GM19240 (cell line): ENCODE measurements at regions not wholly inside any gene's neighbourhood (a gene's known extent, or its start where the extent isn't known, plus 50 kb on each side); places are given as distances from the start of the nearest gene placed in this dataset.

Source experiments
- DNase-seq: peaks from one replicate; pipeline ENCODE4 v3.0.0; 2011; ENCODE audit warnings: low spot score; ENCODE audit not compliant: insufficient read length

- no peak for DNase-seq
These were observed 150.4 kb upstream of the GAREM1 start for GRCh38 chr18:32621034-32621433.

GRCh38 chr18:32618546-32618945 lies 147.9 kb upstream of the GAREM1 start:
- DNase-seq: no peak

GRCh38 chr18:32613821-32614220 lies 143.1 kb upstream of the GAREM1 start:
- no peak for DNase-seq

- DNase-seq: no peak
These were observed 142.0 kb upstream of the GAREM1 start for GRCh38 chr18:32612651-32613050.

GRCh38 chr18:32610176-32610575 lies 139.5 kb upstream of the GAREM1 start:
- DNase-seq: no peak

GRCh38 chr18:32607816-32608215 lies 137.1 kb upstream of the GAREM1 start:
- DNase-seq: no peak

- no peak for DNase-seq
These were observed 127.5 kb upstream of the GAREM1 start for GRCh38 chr18:32598144-32598543.

- DNase-seq: no peak
These were observed 125.8 kb upstream of the GAREM1 start for GRCh38 chr18:32596501-32596900.

GRCh38 chr18:32595832-32596231 lies 125.2 kb upstream of the GAREM1 start:
- no peak for DNase-seq

GRCh38 chr18:32588191-32588590 lies 117.5 kb upstream of the GAREM1 start:
- DNase-seq: no peak

- DNase-seq: no peak
These were observed 112.7 kb upstream of the GAREM1 start for GRCh38 chr18:32583431-32583830.

- no peak for DNase-seq
These were observed 111.8 kb upstream of the GAREM1 start for GRCh38 chr18:32582455-32582854.

- DNase-seq: no peak
These were observed 106.9 kb upstream of the GAREM1 start for GRCh38 chr18:32577561-32577960.

- DNase-seq: no peak
These were observed 105.7 kb upstream of the GAREM1 start for GRCh38 chr18:32576296-32576916.

GRCh38 chr18:32566960-32567359 lies 96.3 kb upstream of the GAREM1 start:
- no peak for DNase-seq

GRCh38 chr18:32553640-32554365 lies 83.1 kb upstream of the GAREM1 start:
- DNase-seq: no peak

- DNase-seq: no peak
These were observed 82.5 kb upstream of the GAREM1 start for GRCh38 chr18:32553174-32553573.

GRCh38 chr18:32552421-32553030 lies 81.8 kb upstream of the GAREM1 start:
- peak; percentile 70 for DNase-seq

GRCh38 chr18:32550963-32551362 lies 80.3 kb upstream of the GAREM1 start:
- DNase-seq: no peak

- DNase-seq: peak; percentile 10
These were observed 78.8 kb upstream of the GAREM1 start for GRCh38 chr18:32549248-32550110.

GRCh38 chr18:32548688-32549087 lies 78.0 kb upstream of the GAREM1 start:
- DNase-seq: no peak

GRCh38 chr18:32545631-32546030 lies 74.9 kb upstream of the GAREM1 start:
- no peak for DNase-seq
